ENCODE measurements at regions not wholly inside any gene's neighbourhood (a gene's known extent, or its start where the extent isn't known, plus 50 kb on each side); places are given as distances from the start of the nearest gene placed in this dataset.

DNA sequence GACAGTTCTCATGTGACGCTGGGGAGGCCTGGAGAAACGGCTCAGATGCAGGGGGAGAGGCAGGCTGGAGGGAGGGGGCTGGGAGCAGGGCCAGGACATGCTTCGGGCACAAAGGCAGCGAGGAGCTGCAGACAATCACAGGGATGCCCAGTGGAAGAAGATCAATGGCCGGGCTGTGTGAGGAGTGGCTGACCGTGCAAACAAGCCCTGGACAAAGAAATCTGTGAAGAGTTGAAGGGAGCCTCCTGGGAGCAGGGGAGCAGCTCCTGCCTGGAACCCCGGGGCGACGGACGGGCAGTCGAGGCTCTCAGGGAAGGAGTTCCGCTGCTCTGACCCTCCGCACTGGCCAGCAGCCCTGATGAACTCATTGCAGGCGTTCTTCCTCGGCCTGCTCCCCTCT lies 126.7 kb upstream of the B3GAT1 start:
- DNase-seq, result no peak

GRCh38 chr11:134537941-134538340 lies 125.9 kb upstream of the B3GAT1 start:
- no peak for DNase-seq

DNA sequence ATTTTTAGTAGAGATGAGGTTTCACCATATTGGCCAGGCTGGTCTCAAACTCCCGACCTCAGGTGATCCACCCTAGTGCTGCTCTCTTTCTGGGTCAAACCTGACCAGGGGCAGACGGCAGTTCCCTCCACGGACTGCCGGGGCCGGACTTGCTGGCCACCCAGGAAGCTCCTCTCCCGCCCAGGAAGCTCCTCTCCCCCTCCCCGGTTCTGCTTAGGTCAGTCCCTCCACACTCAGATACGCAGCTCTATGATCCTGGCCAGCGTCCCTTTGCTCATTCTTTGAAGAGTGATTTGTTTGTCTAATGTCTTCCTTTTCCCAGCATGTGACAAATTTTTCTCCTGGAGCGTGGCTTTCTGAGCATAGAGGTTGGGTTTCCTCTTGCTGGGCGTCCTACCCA lies 125.3 kb upstream of the B3GAT1 start:
- DNase-seq, result no peak

DNA sequence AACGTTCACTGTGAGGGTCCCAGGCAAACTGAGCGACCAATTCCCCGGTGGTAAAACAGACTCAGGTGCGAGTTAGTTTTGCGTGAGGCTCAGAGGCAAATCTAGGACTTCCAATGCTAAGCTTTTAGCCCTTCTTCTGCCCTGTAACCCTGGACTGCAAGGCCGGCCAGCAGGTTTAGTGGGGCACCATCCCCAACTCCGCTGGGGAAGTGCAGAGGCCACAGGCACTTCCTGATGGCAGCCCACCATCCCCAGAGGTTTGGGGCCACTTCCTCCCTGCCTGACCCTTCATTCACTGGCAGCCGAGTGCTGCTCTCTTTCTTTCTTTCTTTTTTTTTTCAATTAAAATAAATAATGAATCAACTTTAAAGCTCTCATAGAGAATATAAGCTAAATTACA lies 124.6 kb upstream of the B3GAT1 start:
- no peak for DNase-seq

DNA sequence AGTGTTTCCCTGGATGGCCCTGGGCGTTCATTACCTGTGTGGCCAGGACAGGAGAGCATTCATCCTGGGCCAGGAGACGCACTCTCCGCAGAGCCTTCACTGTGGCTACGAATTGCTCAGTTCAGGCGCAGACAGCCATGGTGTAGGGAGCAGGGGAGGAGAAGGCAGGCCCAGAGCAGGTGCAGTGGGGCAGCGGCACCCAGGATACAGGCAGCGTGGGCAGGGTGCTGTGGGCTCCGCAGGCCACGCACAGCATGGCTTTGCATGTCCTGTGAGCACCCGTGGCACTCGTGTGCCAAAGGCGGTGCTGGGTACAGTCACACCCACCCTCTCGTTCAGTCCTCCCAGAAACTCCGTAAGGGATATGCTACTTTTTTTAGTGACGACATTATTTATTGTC lies 124.2 kb upstream of the B3GAT1 start:
- no peak for DNase-seq

DNA sequence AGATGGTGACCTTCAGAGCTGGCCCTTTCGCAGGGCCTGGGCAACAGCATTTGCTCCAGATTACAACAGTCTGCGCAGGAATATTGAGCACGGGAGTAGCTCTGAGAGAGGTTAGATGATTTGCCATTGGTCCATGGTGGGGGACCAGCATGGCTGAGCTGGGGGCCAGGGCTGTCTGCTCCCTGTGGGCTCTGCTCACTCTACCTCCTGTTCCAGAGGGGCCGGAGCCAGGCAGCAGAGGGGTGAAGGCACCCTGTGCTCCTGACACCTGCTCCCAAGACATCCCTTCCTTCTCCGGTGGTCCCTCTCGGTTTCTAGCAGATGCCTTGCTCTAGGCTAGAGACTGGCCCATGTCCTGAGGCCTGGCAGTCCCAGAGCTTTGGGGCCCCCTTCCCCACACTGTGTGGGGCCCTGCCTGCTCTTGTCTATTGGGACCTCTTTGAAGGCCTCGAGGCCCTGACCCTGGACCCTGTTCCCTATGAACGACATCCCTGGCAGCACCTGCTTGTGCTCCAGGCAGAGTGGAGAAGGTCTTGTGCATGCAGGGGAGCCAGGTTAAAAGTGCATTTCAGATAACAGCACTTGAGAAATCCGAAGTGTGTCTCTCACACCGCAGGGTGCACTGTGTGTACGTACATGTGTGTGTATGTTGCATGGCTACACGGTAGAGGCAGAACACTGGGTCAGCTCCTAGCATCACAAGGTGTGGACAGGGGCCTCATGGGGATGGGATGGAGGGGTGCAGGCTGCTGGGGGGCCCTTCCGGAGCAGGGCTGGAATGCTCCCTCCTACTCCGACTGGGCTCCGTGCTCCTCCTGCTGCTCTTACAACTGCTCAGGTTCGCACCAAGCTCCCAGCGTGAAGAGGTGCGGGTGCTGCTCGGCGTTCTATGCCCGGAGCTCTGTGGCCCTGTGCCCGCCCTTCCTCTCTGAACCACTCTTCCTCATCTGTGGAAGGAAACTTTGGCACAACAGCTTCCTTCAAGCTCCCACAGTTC lies 123.3 kb upstream of the B3GAT1 start:
- no peak for DNase-seq

DNA sequence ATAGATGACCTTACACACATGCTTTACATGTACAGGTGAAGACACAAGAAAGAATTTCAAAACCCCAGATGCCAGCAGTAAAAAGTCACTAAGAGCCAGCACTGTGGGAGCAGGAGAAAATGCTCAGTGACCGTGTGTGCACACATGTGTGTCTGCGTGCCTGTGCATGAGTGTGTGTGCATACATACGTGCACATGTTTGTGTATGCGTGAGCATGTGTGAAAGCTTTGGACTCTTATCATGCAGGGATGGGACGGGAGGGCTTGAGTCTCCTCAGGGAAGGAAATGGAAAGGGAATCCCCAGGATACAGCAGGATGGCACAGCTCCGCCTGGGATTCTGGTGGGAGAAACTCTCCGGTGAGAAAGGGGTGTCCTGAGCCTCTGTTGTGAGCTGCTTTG lies 121.5 kb upstream of the B3GAT1 start:
- DNase-seq, result no peak

DNA sequence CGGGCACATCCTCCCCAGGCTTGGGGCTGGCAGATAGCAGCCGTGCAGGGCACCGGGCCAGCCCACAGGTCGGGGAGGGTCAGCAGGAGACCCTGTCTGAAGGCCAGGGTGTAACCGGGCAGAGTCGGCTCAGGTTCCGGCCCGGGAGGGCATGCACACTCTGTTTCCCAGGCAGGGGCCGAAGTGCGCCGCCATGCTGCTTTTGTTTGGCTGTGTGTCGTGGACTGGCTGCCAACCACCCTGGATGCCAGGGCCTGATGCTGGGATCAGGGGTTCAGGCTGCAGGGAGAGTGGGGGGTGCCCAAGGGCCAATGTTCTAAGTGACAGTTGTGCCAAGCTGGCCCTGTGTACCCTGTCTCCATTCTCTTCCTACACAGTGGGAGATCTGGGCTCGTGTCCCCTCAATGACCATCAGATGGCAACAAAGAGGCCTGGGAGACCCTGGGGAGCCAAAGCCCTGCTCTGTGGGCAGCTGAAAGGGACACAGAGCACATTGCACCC lies 120.9 kb upstream of the B3GAT1 start:
- no peak for DNase-seq

GRCh38 chr11:134532131-134532920 lies 120.3 kb upstream of the B3GAT1 start:
- no peak for DNase-seq

DNA sequence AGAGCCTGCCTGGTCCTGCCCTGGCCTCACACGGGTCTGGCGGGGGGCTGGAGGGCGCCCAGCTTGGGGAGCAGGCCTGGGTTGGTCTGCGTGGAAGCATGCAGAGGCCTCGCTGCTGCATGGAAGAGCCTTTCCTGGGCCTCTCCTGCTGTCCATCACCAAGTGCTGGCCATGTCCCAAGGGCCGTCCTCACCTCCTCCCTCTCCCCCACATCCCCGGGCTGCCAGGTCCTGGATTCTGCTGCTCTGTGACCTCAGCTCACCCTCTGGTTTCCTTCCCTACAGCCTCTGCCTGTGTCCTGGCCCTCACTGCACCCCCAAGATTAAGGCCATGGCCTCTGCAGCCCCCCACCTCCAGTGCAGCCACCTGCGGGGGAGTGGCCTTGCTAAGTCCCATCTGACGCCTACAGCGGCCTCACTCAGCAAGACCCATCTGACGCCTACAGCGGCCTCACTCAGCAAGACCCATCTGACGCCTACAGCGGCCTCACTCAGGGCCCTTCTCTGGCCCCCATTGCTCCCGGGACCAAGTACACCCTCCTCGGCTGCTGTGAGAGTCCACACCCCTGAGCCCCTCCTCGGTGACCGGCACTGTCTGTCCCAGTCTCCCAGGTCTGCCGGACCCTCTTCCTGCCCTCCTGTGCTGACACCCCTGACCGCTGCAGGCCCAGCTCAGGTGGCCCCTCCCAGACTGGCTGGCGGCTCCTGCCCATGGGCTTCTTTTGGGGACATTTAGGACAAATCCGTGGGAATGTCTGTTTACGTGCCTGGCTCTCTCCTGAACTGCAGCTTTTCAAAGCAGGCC lies 119.5 kb upstream of the B3GAT1 start:
- DNase-seq, result no peak

DNA sequence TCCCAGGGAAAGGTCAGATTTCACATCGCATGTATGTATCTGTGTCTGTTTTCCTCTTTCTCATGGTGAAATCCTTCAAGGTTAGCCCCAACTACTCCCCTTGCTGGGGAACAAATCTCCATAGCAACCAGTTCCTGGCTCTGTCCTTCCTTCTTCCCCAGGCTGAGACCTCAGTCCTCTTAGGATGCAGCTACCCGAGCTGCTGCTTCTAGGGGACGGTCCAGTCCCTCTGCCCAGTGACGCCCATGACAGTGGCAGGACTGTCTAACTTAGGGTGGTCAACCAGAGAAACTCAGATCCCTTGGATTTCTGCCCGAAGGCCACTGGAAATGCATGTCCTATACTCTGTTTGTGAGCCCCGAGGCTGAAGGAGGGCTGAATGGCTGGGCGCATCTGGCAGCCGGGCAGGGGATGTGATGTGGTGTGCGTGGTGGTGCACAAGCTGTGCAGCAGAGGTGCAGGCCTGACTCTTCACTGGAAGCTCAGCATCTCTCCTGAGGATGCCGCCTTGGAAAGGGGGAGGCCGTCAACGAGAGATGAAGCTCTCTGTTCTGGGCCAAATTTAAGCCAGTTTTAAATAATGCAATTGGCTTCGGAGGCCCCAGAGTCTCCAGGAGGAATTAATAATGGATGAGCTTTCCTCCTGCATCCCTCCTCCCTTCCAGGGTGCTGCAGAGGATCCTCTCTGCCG lies 118.7 kb upstream of the B3GAT1 start:
- no peak for DNase-seq

DNA sequence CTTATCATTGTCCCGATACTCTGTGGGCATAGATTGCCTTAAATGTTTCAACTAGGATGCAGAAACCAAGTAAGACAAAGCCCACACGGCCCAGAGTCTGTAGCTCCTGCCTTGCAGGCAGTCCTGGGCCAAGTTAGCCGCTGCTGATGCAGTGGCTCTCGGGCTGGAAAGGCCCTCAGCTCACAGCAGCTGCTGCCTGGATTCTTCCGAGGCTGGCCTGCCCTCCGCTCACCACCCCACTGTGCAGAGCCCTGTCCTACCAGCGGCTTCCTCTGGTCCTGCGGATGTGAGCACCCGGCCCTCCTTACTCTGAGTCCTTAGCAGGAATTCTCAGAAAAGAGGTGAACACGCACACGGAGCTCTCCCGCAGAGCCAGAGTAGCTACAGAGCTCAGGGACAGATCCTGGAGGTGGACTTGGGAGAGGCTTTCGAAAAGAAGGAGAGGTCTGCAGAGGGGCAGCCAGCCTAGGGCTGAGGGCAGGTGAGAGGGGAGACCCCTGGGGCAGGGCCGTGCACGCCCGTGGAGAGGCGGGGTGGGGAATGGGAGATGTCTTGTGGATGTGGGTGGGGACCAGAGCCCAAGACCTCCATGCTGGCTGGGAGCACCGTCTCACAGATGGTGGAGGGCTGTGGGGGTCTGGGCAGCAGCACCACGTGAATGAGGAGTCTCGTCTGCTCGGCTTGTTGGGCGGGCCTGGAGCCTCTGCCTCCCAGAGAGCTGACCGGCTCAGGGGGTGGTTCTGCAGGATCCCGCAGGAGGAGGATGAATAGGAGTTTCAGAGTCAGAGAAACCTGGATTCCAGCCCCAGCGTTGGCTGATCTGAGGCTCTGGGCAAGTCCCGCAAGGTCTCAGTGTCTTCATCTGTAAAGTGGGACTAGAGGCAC lies 117.4 kb upstream of the B3GAT1 start:
- DNase-seq, result no peak

DNA sequence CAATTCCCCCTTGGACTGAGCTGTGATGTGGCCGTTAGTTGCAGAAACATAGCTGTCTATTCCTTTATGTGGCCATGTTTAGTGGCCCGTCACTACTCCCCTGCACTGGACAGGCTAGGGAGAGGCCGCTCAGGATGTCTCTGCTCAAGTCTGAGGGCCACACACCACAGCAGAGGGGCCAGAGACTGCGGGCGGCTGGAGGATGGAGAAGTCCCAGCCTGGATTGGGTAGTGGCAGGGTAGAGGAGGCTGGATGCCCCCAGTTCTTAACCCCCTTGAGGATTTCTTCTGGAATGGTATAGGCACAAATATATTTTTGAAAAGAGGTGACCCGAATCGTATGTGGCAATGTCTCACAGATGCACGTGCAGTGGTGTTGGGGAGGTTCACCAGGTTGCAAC lies 116.4 kb upstream of the B3GAT1 start:
- no peak for DNase-seq

DNA sequence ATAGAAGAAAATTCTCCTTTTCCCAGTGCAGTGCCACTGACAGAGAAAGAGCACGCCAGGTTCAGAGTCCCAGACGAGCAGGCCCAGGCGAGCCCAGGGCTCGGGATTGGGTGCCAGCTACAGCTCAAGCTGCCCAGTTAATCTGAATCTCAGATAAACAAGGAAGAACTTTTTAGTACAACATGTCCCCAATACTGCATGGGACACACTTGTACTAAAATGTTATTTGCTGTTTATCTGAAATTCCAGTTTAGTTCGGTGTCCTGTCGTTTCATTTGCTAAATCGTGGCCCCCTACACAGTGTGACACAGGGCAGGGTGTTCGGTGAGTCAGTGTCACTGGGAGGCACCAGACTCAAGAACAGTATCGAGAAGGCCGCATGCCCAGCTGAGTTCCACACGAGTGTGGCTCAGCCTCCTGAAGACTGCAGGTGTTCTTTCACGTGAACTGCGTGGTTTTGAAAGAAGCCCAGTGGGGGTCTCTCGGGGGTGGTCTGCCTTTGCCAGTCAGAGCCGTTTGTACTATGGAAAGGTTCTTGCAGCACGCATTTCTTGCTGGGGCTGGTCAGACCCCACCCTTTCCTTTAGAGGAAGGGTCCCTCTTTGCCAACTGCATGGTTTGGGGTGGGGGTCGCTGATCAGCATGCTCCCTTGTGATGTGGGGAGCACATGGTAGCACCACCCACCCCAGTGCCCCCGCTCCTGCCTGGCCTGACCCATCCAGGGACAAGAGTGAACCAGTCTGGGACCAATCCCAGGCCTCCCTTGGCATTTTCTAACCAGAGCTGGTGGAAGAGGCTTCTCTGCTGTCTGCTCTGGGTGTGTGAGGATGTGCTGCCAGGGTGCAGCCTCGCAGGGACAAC lies 115.6 kb upstream of the B3GAT1 start:
- no peak for DNase-seq

GRCh38 chr11:134524896-134525845 lies 113.1 kb upstream of the B3GAT1 start:
- DNase-seq, result no peak

GRCh38 chr11:134524201-134524600 lies 112.2 kb upstream of the B3GAT1 start:
- DNase-seq, result no peak

- DNase-seq, result no peak
Observed at GRCh38 chr11:134522782-134523570, 110.9 kb upstream of the B3GAT1 start.
